GM13976 (cell line): ENCODE measurements at regions not wholly inside any gene's neighbourhood (a gene's known extent, or its start where the extent isn't known, plus 50 kb on each side); places are given as distances from the start of the nearest gene placed in this dataset.
A peak's percentile ranks its signal among the peaks of the same experiment; 100 is the strongest.

Source experiments
- DNase-seq: peaks from one replicate; pipeline ENCODE4 v3.0.0; 2012; ENCODE audit warnings: low spot score
- in situ Hi-C: fragments of 300-500 bp; cut with MboI; formaldehyde crosslinking; loops from one replicate; pipeline ENCODE4 v1.12.0; 2022; ENCODE audit warnings: low sequenced_read_pairs, mixed read lengths, inconsistent platforms; ENCODE audit not compliant: unreplicated experiment
- TF ChIP-seq, protein P1 (sequence below): IDR thresholded peaks from 2 replicates; pipeline ENCODE4 v1.5.1; 2012; ENCODE audit warnings: borderline replicate concordance, mild to moderate bottlenecking; ENCODE audit not compliant: insufficient read depth; ENCODE audit errors: extremely low read depth, missing control alignments, control extremely low read depth

DNA sequence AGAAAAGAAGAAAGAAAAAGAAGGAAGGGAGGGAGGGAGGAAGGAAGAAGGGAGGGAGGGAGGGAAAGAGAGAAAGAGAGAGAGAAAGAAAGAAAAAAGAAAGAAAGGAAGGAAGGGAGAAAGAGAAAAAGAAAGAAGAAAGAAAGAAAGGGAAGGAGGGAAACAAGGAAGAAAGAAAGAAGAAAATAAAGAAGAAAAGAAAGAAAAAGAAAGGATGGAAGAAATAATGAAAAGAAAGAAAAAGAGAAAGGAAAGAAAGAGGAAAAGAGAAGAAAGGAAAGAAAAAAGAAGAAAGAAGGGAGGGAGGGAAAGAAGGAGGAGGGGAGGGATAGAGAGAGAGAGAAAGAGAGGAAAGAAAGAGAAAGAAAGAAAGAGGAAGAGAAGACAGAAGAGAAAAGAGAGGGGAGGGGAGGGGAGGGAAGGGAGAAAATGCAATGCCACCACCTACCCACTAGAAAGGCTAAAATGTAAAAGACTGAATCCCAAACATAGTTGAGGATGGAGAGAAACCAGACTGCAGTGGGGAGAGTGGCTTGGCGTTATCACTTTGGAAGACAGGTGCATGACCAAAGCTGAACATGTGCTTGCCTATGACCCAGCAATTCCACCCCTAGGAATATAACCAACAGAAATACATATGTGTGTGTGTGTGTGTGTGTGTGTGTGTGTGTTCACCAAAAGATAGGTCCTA, 66.9 kb upstream of the KLF13 start:
- in situ Hi-C loops: loop anchor here (10.0 kb wide), 1 partner anchor 65 kb away; the partner anchor contains the start of gene KLF13
- DNase-seq: no peak
- TF ChIP-seq, protein P1, sequence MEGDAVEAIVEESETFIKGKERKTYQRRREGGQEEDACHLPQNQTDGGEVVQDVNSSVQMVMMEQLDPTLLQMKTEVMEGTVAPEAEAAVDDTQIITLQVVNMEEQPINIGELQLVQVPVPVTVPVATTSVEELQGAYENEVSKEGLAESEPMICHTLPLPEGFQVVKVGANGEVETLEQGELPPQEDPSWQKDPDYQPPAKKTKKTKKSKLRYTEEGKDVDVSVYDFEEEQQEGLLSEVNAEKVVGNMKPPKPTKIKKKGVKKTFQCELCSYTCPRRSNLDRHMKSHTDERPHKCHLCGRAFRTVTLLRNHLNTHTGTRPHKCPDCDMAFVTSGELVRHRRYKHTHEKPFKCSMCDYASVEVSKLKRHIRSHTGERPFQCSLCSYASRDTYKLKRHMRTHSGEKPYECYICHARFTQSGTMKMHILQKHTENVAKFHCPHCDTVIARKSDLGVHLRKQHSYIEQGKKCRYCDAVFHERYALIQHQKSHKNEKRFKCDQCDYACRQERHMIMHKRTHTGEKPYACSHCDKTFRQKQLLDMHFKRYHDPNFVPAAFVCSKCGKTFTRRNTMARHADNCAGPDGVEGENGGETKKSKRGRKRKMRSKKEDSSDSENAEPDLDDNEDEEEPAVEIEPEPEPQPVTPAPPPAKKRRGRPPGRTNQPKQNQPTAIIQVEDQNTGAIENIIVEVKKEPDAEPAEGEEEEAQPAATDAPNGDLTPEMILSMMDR: no peak

DNA sequence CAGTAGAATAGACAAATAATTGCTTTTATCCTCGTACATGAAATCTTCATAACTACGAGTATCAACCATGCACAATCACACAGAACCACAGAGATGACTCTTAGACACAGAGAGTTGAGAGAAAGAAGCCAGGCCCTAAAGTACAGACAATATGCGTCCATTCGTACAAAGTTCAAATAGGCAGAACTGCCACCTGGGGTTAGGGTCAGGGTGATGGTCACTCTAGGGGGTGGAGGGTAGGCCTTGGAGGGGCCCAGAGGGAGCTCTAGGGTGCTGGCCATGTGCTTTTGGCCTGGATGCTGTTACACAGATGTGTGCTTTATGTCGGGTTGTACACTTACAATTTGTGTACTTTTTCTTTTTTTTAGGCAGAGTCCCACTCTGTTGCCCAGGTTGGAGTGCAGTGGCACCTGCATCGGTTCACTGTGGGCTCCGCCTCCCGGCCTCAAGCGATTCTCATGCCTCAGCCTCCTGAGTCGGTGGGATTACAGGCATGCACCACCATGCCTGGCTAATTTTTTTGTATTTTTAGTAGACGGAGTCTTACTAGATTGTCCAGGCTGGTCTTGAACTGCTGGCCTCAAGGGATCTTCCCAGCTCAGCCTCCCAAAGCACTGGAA, 65.9 kb upstream of the KLF13 start:
- DNase-seq: no peak
- in situ Hi-C loops: loop anchor here (10.0 kb wide), 1 partner anchor 64 kb away; the partner anchor contains the start of gene KLF13
- TF ChIP-seq, protein P1: no peak

DNA sequence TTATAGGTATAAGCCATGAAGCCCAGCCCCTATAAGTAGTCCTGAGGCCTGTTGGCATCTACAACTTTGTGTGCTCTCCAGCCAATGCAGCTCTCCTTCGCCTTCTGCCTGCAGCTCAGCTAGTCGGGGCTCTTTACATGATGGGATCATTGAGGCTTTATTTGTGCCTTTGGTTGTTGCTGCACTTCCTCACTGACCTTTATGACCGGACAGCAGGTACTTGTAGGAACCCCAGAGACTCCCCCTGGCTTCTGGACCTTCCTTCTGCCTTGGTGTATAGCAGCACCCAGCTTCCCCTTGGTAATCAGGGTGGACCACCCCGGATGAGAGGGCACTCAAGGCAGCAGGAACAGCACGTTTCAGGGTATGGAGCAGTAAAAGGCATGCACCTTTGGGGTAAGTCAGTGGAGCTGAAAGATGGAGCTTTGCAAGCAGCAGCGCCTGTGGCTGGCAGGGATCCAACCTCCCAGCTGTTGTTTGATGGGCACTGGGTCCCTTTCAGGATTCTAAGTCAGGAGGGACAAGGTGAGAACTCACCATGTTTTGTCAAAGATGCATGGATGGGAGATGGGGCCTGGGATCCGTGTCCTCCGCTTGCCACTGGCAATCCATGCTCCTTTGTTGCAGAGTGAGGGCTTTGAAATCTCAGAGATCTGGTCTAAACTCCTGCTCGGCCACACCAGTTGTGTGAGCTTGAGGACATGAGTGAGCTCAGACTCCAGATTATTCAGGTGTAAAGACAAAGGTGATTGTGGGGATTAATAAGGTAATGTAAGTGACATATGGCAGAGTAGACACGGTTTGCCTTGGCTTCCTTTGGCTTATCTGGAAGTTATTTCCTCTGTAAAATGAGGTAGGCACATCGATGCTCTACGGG, 65.1 kb upstream of the KLF13 start:
- in situ Hi-C loops: loop anchor here (10.0 kb wide), 1 partner anchor 63 kb away; the partner anchor contains the start of gene KLF13
- DNase-seq: no peak

DNA sequence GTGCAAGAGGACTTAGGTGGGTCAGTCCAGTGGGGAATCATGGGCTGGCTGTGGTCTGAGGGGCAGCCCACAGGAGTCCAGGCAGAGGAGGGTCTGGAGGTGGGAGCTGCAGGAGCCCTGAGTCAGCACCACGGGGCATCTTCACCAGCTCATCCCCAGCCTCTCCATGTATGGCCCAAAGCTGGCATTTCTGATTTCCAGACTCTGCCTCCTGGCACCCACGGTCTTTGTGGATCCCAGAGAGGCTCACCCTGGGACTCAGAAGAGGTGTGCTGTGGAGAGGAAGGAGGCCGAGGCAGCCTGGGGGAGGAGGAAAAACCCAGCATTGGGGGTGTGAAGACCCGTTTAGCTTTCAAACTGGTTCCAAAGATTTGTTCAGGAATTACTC, 64.5 kb upstream of the KLF13 start:
- TF ChIP-seq, protein P1: no peak
- DNase-seq: no peak
- in situ Hi-C loops: loop anchor here (10.0 kb wide), 1 partner anchor 63 kb away; the partner anchor contains the start of gene KLF13

More for the DNA sequence above, 65.1 kb upstream of the KLF13 start:
- TF ChIP-seq, protein P1: no peak

DNA sequence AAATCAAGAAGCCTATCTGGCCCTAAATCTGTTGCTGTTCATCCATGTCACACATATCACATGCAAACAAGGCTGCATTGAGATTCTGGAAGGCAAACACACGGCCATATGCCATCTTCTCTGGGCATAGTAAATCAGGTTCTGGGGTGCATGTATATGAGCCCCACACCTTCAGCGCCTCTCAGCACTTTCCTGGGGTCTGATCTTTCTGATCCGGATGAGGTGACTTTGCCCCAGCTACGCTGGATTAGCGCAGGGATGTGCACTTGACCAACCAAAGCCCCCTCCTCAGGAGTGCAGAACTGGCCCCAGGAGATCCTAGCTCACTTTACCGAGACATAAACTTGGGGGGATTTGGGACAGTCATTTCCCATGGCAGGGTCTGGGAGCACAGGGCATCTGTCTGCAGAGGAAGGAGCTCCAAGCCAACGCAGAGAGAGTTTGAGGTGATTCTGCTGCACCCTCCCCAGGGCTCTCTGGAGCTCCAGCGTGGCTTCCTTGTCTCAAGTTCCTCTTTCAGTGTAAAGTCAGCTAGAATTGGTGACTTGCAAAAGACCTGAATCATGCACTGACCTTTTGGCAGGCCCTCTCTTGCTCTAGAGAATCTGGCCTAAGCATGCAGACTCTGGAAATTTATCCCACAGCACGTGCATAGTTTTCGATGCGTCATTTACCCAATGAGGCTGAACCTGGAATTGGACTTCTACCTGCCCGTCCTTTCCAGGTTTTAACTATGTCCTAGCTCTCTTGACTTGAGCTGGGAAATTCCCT, 63.5 kb upstream of the KLF13 start:
- TF ChIP-seq, protein P1: no peak
- in situ Hi-C loops: loop anchor here (10.0 kb wide), 1 partner anchor 62 kb away; the partner anchor contains the start of gene KLF13
- DNase-seq: peak; percentile 76
